Vagina (tissue), 2 donors: ENCODE measurements at regions not wholly inside any gene's neighbourhood (a gene's known extent, or its start where the extent isn't known, plus 50 kb on each side); places are given as distances from the start of the nearest gene placed in this dataset.

Source experiments
- POLR2A ChIP-seq, 2 donors: fragments of 450-650 bp; IDR thresholded peaks; one replicate each; pipeline ENCODE4 v1.6.1; 2017; ENCODE audit warnings: antibody characterized with exemption in 2 of 2, mild to moderate bottlenecking in 2 of 2, moderate library complexity in 2 of 2
- TF ChIP-seq, protein P1 (sequence below), 3 experiments: fragments of 450-650 bp in 2 of 3; fragments of 200-600 bp in 1 of 3; sonication (generic) in 1 of 3; IDR thresholded peaks; one replicate each; pipeline ENCODE4 v1.5.1; 2017 to 2019; ENCODE audit warnings: antibody characterized with exemption in 3 of 3, mild to moderate bottlenecking in 2 of 3, moderate library complexity in 2 of 3

DNA sequence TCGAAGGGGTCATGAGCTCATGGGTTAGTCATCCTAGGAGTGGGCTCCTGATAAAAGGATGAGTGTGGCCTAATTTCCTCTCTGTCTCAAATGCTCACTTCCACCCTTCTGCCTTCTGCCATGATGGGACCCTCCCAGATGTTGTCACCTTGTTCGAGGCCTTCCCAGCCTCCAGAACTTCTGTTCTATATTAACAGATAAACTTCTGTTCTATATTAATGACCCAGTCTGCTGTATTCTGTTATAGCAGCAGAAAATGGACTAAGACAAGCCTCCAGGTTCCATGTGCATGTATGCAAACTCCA lies 583.2 kb downstream of the GLRX3 start:
- TF ChIP-seq, protein P1, sequence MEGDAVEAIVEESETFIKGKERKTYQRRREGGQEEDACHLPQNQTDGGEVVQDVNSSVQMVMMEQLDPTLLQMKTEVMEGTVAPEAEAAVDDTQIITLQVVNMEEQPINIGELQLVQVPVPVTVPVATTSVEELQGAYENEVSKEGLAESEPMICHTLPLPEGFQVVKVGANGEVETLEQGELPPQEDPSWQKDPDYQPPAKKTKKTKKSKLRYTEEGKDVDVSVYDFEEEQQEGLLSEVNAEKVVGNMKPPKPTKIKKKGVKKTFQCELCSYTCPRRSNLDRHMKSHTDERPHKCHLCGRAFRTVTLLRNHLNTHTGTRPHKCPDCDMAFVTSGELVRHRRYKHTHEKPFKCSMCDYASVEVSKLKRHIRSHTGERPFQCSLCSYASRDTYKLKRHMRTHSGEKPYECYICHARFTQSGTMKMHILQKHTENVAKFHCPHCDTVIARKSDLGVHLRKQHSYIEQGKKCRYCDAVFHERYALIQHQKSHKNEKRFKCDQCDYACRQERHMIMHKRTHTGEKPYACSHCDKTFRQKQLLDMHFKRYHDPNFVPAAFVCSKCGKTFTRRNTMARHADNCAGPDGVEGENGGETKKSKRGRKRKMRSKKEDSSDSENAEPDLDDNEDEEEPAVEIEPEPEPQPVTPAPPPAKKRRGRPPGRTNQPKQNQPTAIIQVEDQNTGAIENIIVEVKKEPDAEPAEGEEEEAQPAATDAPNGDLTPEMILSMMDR (IDR thresholded peaks at IDR 0.05) = no peak
- no peak for TF ChIP-seq POLR2A (IDR thresholded peaks at IDR 0.05)
